ENCODE measurements at regions not wholly inside any gene's neighbourhood (a gene's known extent, or its start where the extent isn't known, plus 50 kb on each side); places are given as distances from the start of the nearest gene placed in this dataset.
"Not testable (repeated sequence)": the region's sequence is repeated elsewhere in the genome, so short reads cannot be mapped to it uniquely, and the experiment has no call there.

GRCh38 chr2:192499476-192499875 lies 304.7 kb upstream of the TMEFF2 start:
- no peak for DNase-seq (ENCODE audit: low read depth in 3 of 3, low spot score in 2 of 3)

- DNase-seq (ENCODE audit: low read depth in 3 of 3, low spot score in 2 of 3), result no peak
Measured at GRCh38 chr2:192498747-192499146, 304.0 kb upstream of the TMEFF2 start.

GRCh38 chr2:192488158-192488557 lies 293.4 kb upstream of the TMEFF2 start:
- DNase-seq (ENCODE audit: low read depth in 3 of 3, low spot score in 2 of 3), result not testable (repeated sequence)

GRCh38 chr2:192487636-192488035 lies 292.9 kb upstream of the TMEFF2 start:
- DNase-seq (ENCODE audit: low read depth in 3 of 3, low spot score in 2 of 3), result no peak

GRCh38 chr2:192484903-192485302 lies 290.2 kb upstream of the TMEFF2 start:
- no peak for DNase-seq (ENCODE audit: low read depth in 3 of 3, low spot score in 2 of 3)

GRCh38 chr2:192480984-192481383 lies 286.3 kb upstream of the TMEFF2 start:
- no peak for DNase-seq (ENCODE audit: low read depth in 3 of 3, low spot score in 2 of 3)

GRCh38 chr2:192473331-192473730 lies 278.6 kb upstream of the TMEFF2 start:
- DNase-seq (ENCODE audit: low read depth in 3 of 3, low spot score in 2 of 3), result no peak

GRCh38 chr2:192471982-192472381 lies 277.2 kb upstream of the TMEFF2 start:
- DNase-seq (ENCODE audit: low read depth in 3 of 3, low spot score in 2 of 3), result no peak

GRCh38 chr2:192469612-192470011 lies 274.9 kb upstream of the TMEFF2 start:
- no peak for DNase-seq (ENCODE audit: low read depth in 3 of 3, low spot score in 2 of 3)

GRCh38 chr2:192467953-192468660 lies 273.4 kb upstream of the TMEFF2 start:
- no peak for DNase-seq (ENCODE audit: low read depth in 3 of 3, low spot score in 2 of 3)

- DNase-seq (ENCODE audit: low read depth in 3 of 3, low spot score in 2 of 3), result no peak
Measured at GRCh38 chr2:192465141-192465540, 270.4 kb upstream of the TMEFF2 start.

- no peak for DNase-seq (ENCODE audit: low read depth in 3 of 3, low spot score in 2 of 3)
Measured at GRCh38 chr2:192459422-192459821, 264.7 kb upstream of the TMEFF2 start.

GRCh38 chr2:192448881-192449280 lies 254.1 kb upstream of the TMEFF2 start:
- DNase-seq (ENCODE audit: low read depth in 3 of 3, low spot score in 2 of 3), result no peak

GRCh38 chr2:192444286-192444838 lies 249.6 kb upstream of the TMEFF2 start:
- no peak for DNase-seq (ENCODE audit: low read depth in 3 of 3, low spot score in 2 of 3)

GRCh38 chr2:192443831-192444230 lies 249.1 kb upstream of the TMEFF2 start:
- no peak for DNase-seq (ENCODE audit: low read depth in 3 of 3, low spot score in 2 of 3)

- no peak for DNase-seq (ENCODE audit: low read depth in 3 of 3, low spot score in 2 of 3)
Measured at GRCh38 chr2:192438239-192438638, 243.5 kb upstream of the TMEFF2 start.

- no peak for DNase-seq (ENCODE audit: low read depth in 3 of 3, low spot score in 2 of 3)
Measured at GRCh38 chr2:192437653-192438052, 242.9 kb upstream of the TMEFF2 start.

GRCh38 chr2:192424243-192424642 lies 229.5 kb upstream of the TMEFF2 start:
- no peak for DNase-seq (ENCODE audit: low read depth in 3 of 3, low spot score in 2 of 3)

- DNase-seq (ENCODE audit: low read depth in 3 of 3, low spot score in 2 of 3), result peak in 1 of 3 donors; percentile 8
Measured at GRCh38 chr2:192419786-192420185, 225.1 kb upstream of the TMEFF2 start.

- DNase-seq (ENCODE audit: low read depth in 3 of 3, low spot score in 2 of 3), result no peak
Measured at GRCh38 chr2:192416060-192416459, 221.3 kb upstream of the TMEFF2 start.

- DNase-seq (ENCODE audit: low read depth in 3 of 3, low spot score in 2 of 3), result no peak
Measured at GRCh38 chr2:192414794-192415193, 220.1 kb upstream of the TMEFF2 start.

- DNase-seq (ENCODE audit: low read depth in 3 of 3, low spot score in 2 of 3), result no peak
Measured at GRCh38 chr2:192413812-192414681, 219.3 kb upstream of the TMEFF2 start.
